ENCODE measurements at regions not wholly inside any gene's neighbourhood (a gene's known extent, or its start where the extent isn't known, plus 50 kb on each side); places are given as distances from the start of the nearest gene placed in this dataset.

- Mint-ChIP-seq H3K27ac (ENCODE audit: unreplicated experiment) (no peak overlapping the region), H3K9me3 (no peaks in the 10 kb centered on the region), H3K4me1 (no peaks in the 10 kb centered on the region), H3K36me3 (ENCODE audit: low read depth) (no peaks in the 10 kb centered on the region), H3K27me3 (ENCODE audit: low read depth) (no peaks in the 10 kb centered on the region), H3K4me3 (no peak overlapping the region)
- no peak for TF ChIP-seq CTCF (conservative IDR thresholded peaks at IDR 0.05)
- no peak for DNase-seq (ENCODE audit: low read depth, low spot score)
These were observed 142.8 kb upstream of the CT83 start for GRCh38 chrX:116605576-116605975.

- no peak for TF ChIP-seq CTCF (conservative IDR thresholded peaks at IDR 0.05)
- no peaks in the 10 kb centered on the region for H3K4me1 Mint-ChIP-seq
- H3K36me3 Mint-ChIP-seq (ENCODE audit: low read depth): no peaks in the 10 kb centered on the region
- no peaks in the 10 kb centered on the region for H3K9me3 Mint-ChIP-seq
- no peak overlapping the region for H3K27ac Mint-ChIP-seq (ENCODE audit: unreplicated experiment)
- H3K27me3 Mint-ChIP-seq (ENCODE audit: low read depth): no peaks in the 10 kb centered on the region
- no peak for DNase-seq (ENCODE audit: low read depth, low spot score)
- H3K4me3 Mint-ChIP-seq: no peak overlapping the region
These were observed 133.2 kb upstream of the CT83 start for GRCh38 chrX:116596010-116596409.

Data from neural crest cell (in vitro differentiated cells).